T-helper 9 cell (primary cell): ENCODE measurements at regions not wholly inside any gene's neighbourhood (a gene's known extent, or its start where the extent isn't known, plus 50 kb on each side); places are given as distances from the start of the nearest gene placed in this dataset.

ENCODE experiments used
- DNase-seq: peaks from one replicate; pipeline ENCODE4 v3.0.0-alpha.2; 2020

DNA sequence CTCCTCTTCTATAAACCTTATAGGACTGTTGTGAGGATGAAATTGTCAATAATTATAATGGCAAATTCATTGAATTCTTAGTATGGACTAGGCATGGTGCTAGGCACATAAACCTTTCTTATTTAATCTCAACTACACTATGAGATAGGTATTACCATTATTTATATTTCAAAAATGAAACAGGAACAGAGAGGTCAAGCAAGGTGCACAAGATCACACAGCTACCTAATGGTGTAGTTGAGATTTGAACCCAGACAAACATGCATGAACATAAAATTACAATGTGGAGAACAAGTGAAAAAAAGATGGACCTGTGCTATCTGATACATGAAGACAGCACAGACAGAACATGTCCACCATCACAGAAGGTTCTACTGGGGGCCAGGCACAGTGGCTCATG, 156.7 kb downstream of the AXIN2 start:
- DNase-seq = no peak

DNA sequence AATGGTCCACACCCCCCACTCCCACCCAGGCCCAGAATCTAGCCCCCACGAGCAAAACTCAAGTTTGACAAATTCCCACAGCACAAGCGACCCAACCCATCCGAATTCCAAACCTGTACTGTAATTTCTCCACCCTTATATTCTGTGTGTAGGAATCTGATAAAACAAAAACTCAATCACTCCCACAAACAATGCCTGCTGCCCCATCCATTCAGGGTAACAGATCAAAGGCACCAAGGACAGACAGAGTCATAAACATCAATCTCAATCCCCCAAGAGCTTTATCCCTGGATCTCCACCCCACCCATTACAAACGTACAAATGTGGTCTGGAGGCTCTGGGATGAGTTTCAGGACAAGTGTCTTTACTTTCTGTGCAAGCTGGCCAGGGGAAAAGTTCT, 157.8 kb downstream of the AXIN2 start:
- DNase-seq = no peak

- DNase-seq = no peak
Observed at GRCh38 chr17:65402513-65403496, 158.6 kb downstream of the AXIN2 start.

GRCh38 chr17:65401561-65401960, 159.9 kb downstream of the AXIN2 start:
- DNase-seq = no peak

- DNase-seq = no peak
Observed at GRCh38 chr17:65400701-65401100, 160.7 kb downstream of the AXIN2 start.

GRCh38 chr17:65398040-65398787, 163.2 kb downstream of the AXIN2 start:
- no peak for DNase-seq

DNA sequence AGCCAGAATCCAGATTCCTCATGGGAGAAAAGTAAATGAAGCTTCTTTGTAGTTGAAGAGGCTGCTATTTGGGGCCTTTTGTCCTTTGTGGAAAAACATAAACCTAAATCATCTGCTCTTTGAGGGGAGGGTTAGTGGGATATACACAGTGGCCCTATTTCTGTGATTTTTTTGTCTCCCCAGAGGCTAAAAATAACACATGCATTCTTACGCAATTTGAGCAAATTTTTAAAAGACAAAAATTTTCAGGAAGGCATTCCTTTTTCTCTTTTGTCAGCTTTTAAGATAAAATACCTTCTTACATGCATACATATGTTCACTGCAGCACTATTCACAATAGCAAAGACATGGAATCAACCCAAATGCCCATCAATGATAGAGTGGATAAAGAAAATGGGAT, 165.5 kb downstream of the AXIN2 start:
- no peak for DNase-seq

GRCh38 chr17:65394811-65395472, 166.5 kb downstream of the AXIN2 start:
- no peak for DNase-seq

DNA sequence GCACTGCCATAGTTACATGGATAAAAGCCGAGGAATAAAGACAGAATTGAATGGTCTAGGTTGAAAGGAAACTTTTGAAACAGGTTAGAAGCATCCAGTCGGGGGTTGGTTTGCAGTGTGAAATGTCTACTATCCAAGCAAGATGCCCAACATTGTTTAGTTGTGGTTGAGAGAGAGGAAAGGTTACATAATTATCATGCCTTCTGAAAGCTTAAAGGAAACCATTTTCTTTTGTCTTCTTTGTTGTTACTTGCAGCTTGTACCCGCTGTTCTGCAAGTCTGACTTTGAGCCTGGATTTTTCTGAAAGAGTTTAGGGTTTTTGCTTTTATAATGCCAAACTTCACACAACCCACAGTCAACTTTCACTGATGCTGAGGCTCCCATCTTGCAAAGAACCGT, 167.9 kb downstream of the AXIN2 start:
- no peak for DNase-seq

GRCh38 chr17:65389949-65390348, 171.5 kb downstream of the AXIN2 start:
- no peak for DNase-seq

GRCh38 chr17:65389426-65389825, 172.0 kb downstream of the AXIN2 start:
- no peak for DNase-seq

DNA sequence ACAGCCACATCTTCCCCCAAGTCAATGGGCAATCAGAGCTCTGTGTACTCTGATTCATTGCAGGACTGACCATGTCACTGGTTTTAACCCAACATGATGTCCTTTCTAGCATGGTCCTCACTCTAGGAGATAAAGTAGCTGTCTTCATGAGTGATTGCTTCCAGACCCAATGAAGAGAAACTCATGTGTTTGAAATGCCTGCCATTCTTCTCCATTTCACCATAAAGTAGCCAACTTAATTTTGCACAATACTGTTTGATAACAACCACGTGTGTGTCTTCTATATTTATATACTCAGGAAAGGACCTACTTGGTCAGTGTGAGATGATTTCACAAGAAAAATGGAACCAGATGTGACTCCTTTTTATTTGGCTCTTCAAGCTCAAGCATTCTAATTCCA, 172.5 kb downstream of the AXIN2 start:
- DNase-seq = no peak

- DNase-seq = no peak
Observed at GRCh38 chr17:65387322-65387721, 174.1 kb downstream of the AXIN2 start.

GRCh38 chr17:65385726-65386125, 175.7 kb downstream of the AXIN2 start:
- no peak for DNase-seq

DNA sequence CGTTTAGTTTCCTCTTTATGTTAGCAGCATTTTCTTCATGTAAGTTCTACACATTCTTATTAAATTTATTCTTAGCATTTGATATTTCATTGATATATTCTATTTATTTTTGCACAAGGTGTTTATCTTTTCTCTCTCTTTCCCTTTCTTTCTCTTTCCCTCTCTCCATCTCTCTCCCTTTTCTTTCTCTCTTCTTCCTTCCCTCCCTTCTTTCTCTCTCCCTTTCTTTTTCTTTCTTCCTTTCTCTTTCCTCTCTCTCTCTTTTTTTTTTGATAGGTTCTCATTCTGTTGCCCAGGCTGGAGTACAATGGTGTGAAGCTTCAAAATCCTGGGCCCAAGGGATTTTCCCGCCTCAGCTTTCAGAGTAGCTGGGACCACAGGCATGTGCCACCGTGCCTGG, 176.4 kb downstream of the AXIN2 start:
- no peak for DNase-seq

- no peak for DNase-seq
Observed at GRCh38 chr17:65381152-65381551, 180.3 kb downstream of the AXIN2 start.

GRCh38 chr17:65374966-65375365, 186.5 kb downstream of the AXIN2 start:
- DNase-seq = no peak

DNA sequence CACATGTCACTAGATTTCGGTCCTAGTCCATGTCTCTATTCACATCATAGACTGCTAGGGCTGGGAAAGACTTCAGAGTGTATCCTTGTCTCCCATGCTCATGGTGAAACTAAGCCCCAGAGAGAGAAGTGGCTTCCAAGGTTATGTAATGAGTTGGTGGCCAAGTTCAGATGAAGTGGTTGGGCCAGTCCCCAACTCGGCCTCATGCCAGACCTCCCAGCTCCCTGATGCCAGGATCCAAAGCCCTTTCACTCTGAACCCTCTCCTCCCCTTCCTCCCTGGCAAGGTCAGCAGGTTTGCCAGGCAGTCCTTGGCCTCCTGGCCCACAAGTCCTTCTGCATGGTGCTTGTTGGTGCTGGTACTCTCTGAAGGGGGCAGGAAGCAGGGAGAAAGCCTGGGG, 189.7 kb downstream of the AXIN2 start:
- no peak for DNase-seq

DNA sequence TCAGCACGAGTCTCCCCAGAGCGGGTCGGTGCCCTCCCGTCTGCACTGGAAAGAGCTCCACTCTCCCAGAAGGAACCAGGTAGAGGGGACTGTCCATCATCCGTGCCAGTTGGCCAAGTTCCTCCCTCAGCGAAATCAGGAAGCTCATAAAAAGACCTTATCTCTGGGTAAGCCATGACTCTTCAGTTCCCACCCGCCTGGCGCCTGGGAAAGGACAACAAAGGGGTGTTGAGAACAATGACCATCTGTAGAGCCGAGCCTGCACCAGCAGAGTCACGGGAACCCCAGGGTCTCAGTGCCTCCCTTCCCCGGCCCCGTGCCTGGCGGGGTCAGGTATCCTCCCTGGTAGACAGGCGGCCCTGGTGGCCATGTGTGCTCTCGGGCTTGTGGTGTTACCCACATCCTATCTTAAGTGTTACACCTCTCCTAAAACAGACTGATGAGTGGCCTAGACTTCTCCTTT, 190.7 kb downstream of the AXIN2 start:
- DNase-seq = no peak

- no peak for DNase-seq
Observed at GRCh38 chr17:65368341-65368740, 193.1 kb downstream of the AXIN2 start.

DNA sequence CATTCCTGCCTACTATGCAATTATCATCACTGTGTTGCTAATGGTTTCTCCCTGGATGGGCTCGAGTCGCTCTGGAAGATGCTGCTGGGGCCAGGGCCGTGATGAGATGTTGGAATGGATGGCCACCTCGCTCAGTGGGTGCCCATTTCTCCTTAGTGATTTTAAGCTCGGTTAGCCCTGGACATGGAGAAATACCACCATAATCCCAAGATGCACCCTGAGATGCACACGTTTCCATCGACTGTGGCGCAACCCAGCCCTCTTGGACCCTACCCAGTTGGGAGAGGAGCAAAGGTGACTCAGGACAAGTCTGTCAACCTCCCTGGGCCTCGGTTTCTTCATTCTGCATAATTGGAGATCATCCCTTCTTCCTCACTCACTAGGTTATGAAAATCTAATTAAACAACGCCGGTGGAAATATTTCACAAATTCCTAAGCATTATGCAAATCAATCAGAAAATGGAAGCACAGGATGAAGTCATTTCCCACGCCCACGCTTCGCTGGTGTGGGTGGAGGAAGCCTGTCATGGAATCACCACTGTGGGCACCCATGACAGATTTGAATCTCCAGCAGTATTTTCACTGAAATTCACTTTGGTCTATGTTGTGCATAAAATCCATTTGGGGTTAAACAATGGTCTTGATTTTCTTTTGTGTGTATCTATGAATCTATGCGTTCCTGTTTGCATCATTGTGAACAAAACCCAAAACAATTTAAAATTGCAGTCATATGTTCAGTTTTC, 195.2 kb downstream of the AXIN2 start:
- no peak for DNase-seq

GRCh38 chr17:65365169-65365568, 196.3 kb downstream of the AXIN2 start:
- DNase-seq = no peak

GRCh38 chr17:65364438-65364837, 197.0 kb downstream of the AXIN2 start:
- DNase-seq = no peak
